IMR-90 (cell line): ENCODE measurements at regions not wholly inside any gene's neighbourhood (a gene's known extent, or its start where the extent isn't known, plus 50 kb on each side); places are given as distances from the start of the nearest gene placed in this dataset.

Source experiments
- ATAC-seq: fragments of 200-7000 bp; cut with Tn5 transposase; 2 replicates; pipeline ENCODE4 v1.9.1; 2020; ENCODE audit warnings: low read depth, mild to moderate bottlenecking, moderate library complexity
- BruUV-seq: library from RNA; stranded (reverse); fragments of 400-500 nt; replicated peaks from 2 replicates; lab custom pipeline; 2021; lab: Mats Ljungman, UMichigan
- CTCF ChIA-PET: fragments of 300-600 bp; formaldehyde crosslinking; extraction: SDS; loops from one replicate; lab custom pipeline; 2021; ENCODE audit warnings: antibody characterized with exemption; lab: Yijun Ruan, JAX
- POLR2A ChIA-PET: fragments of 300-600 bp; sonication (Branson Sonifier 250); formaldehyde crosslinking; loops from one replicate; lab custom pipeline; 2022; ENCODE audit warnings: antibody characterized with exemption; ENCODE audit not compliant: unreplicated experiment; lab: Charles Lee
- DNase-seq: peaks from one replicate; pipeline ENCODE4 v3.0.0; 2013
- H2AFZ ChIP-seq: replicated peaks from 2 replicates; pipeline ENCODE3; 2013; ENCODE audit warnings: low read length, mild to moderate bottlenecking; ENCODE audit not compliant: poor library complexity
- H2AK5ac ChIP-seq: 2 replicates; pipeline ENCODE4 v1.6.1; 2013; ENCODE audit warnings: low read depth, low read length, inconsistent platforms
- H2AK9ac ChIP-seq: replicated peaks from 2 replicates; pipeline ENCODE3; 2013; ENCODE audit warnings: mild to moderate bottlenecking, low read depth, low read length, moderate library complexity; ENCODE audit not compliant: poor library complexity
- H2BK120ac ChIP-seq: 2 replicates; pipeline ENCODE4 v1.6.1; 2013; ENCODE audit warnings: low read depth, low read length, inconsistent platforms
- H2BK15ac ChIP-seq: 3 replicates; pipeline ENCODE4 v1.6.1; 2013; ENCODE audit warnings: low read depth, low read length, inconsistent platforms
- H2BK20ac ChIP-seq: 2 replicates; pipeline ENCODE4 v1.6.1; 2013; ENCODE audit warnings: low read depth, mild to moderate bottlenecking, inconsistent platforms, low read length, moderate library complexity
- H2BK5ac ChIP-seq: 2 replicates; pipeline ENCODE4 v1.6.1; 2013; ENCODE audit warnings: mild to moderate bottlenecking, low read depth, low read length, inconsistent platforms; ENCODE audit not compliant: poor library complexity, severe bottlenecking
- H3K14ac ChIP-seq: replicated peaks from 2 replicates; pipeline ENCODE4 v1.6.1; 2013; ENCODE audit warnings: low read depth, low read length, inconsistent platforms
- H3K18ac ChIP-seq: 2 replicates; pipeline ENCODE4 v1.6.1; 2013; ENCODE audit warnings: low read depth, low read length, control low read depth
- H3K23ac ChIP-seq: 2 replicates; pipeline ENCODE4 v1.6.1; 2013; ENCODE audit warnings: low read depth, low read length, inconsistent platforms
- H3K27ac ChIP-seq: 2 replicates; pipeline ENCODE4 v1.5.1; 2013; ENCODE audit warnings: mild to moderate bottlenecking, control low read depth, low read length; ENCODE audit not compliant: insufficient read depth
- H3K27me3 ChIP-seq: 2 replicates; pipeline ENCODE4 v1.6.1; 2013; ENCODE audit warnings: low read length; ENCODE audit not compliant: control insufficient read depth, insufficient read depth
- H3K36me3 ChIP-seq: 2 replicates; pipeline ENCODE4 v1.6.1; 2013; ENCODE audit warnings: low read length, mixed read lengths; ENCODE audit not compliant: control insufficient read depth, insufficient read depth
- H3K4ac ChIP-seq: 2 replicates; pipeline ENCODE4 v1.6.1; 2013; ENCODE audit warnings: low read depth, low read length, inconsistent platforms
- H3K4me1 ChIP-seq: 2 replicates; pipeline ENCODE4 v1.6.1; 2013; ENCODE audit warnings: low read length, mixed read lengths; ENCODE audit not compliant: control insufficient read depth, insufficient read depth
- H3K4me2 ChIP-seq: 2 replicates; pipeline ENCODE4 v1.6.1; 2013; ENCODE audit warnings: low read depth, mild to moderate bottlenecking, control low read depth, low read length, moderate library complexity
- H3K4me3 ChIP-seq: 2 replicates; pipeline ENCODE4 v1.5.1; 2013; ENCODE audit warnings: low read depth, mild to moderate bottlenecking, control low read depth, low read length, moderate library complexity; ENCODE audit not compliant: insufficient read depth
- H3K56ac ChIP-seq: 2 replicates; pipeline ENCODE4 v1.6.1; 2013; ENCODE audit warnings: low read length, inconsistent platforms; ENCODE audit not compliant: insufficient read depth; ENCODE audit errors: extremely low read depth
- H3K79me1 ChIP-seq, 2 experiments: 2 replicates each; pipeline ENCODE4 v1.6.1; 2013; ENCODE audit warnings: low read length in 2 of 2, inconsistent platforms in 1 of 2, low read depth in 1 of 2
- H3K9ac ChIP-seq: 2 replicates; pipeline ENCODE4 v1.6.1; 2013; ENCODE audit warnings: low read depth, low read length, control low read depth
- H3K9me1 ChIP-seq: 2 replicates; pipeline ENCODE4 v1.6.1; 2013; ENCODE audit warnings: low read length, inconsistent platforms; ENCODE audit not compliant: insufficient read depth
- H3K9me3 ChIP-seq: 2 replicates; pipeline ENCODE4 v1.6.1; 2013; ENCODE audit warnings: low read length; ENCODE audit not compliant: control insufficient read depth, insufficient read depth
- H4K20me1 ChIP-seq: 2 replicates; pipeline ENCODE4 v1.6.1; 2013; ENCODE audit warnings: low read length, inconsistent platforms; ENCODE audit not compliant: insufficient read depth
- H4K5ac ChIP-seq: 2 replicates; pipeline ENCODE4 v1.6.1; 2013; ENCODE audit warnings: mild to moderate bottlenecking, low read depth, low read length, control low read depth
- H4K8ac ChIP-seq, 2 experiments: 2 replicates each; pipeline ENCODE4 v1.6.1; 2013; ENCODE audit warnings: low read depth in 2 of 2, low read length in 2 of 2, control low read depth in 1 of 2, inconsistent platforms in 1 of 2
- H4K91ac ChIP-seq: 2 replicates; pipeline ENCODE4 v1.6.1; 2013; ENCODE audit warnings: low read depth, low read length, inconsistent platforms; ENCODE audit not compliant: insufficient read depth
- BHLHE40 ChIP-seq: fragments of 150-350 bp; IDR thresholded peaks from 2 replicates; pipeline ENCODE4 v1.6.1; 2016; ENCODE audit warnings: mild to moderate bottlenecking, low read depth, low read length
- CEBPB ChIP-seq: IDR thresholded peaks from 2 replicates; pipeline ENCODE4 v1.6.1; 2012; ENCODE audit warnings: low read depth, low read length, improper control_type of control experiment
- CHD1 ChIP-seq: IDR thresholded peaks from 2 replicates; pipeline ENCODE4 v1.6.1; 2012; ENCODE audit warnings: low read depth, low read length, improper control_type of control experiment
- FOS ChIP-seq: fragments of 150-350 bp; IDR thresholded peaks from 2 replicates; pipeline ENCODE4 v1.6.1; 2016; ENCODE audit warnings: low read depth, low read length
- MAFK ChIP-seq: IDR thresholded peaks from 2 replicates; pipeline ENCODE4 v1.6.1; 2012; ENCODE audit warnings: low read depth, low read length, improper control_type of control experiment
- MAZ ChIP-seq: IDR thresholded peaks from 2 replicates; pipeline ENCODE4 v1.6.1; 2012; ENCODE audit warnings: low read depth, mild to moderate bottlenecking, low read length, improper control_type of control experiment, moderate library complexity, borderline replicate concordance
- MXI1 ChIP-seq: IDR thresholded peaks from 2 replicates; pipeline ENCODE4 v1.6.1; 2012; ENCODE audit warnings: low read depth, mild to moderate bottlenecking, low read length, moderate library complexity, borderline replicate concordance
- NFE2L2 ChIP-seq: fragments of 150-350 bp; IDR thresholded peaks from 2 replicates; pipeline ENCODE4 v1.6.1; 2016; ENCODE audit warnings: low read depth, mild to moderate bottlenecking, low read length
- POLR2A ChIP-seq: IDR thresholded peaks from 2 replicates; pipeline ENCODE4 v1.6.1; 2012; ENCODE audit warnings: mild to moderate bottlenecking, low read depth, low read length
- RAD21 ChIP-seq: IDR thresholded peaks from 2 replicates; pipeline ENCODE4 v1.6.1; 2012; ENCODE audit warnings: low read length, improper control_type of control experiment
- RCOR1 ChIP-seq: IDR thresholded peaks from 2 replicates; pipeline ENCODE4 v1.6.1; 2012; ENCODE audit warnings: mild to moderate bottlenecking, low read length, improper control_type of control experiment; ENCODE audit not compliant: insufficient replicate concordance
- RFX5 ChIP-seq: IDR thresholded peaks from 2 replicates; pipeline ENCODE4 v1.8.0; 2012; ENCODE audit warnings: low read depth, mild to moderate bottlenecking, low read length, moderate library complexity
- SMC3 ChIP-seq: fragments of 150-350 bp; IDR thresholded peaks from 2 replicates; pipeline ENCODE4 v1.6.1; 2016; ENCODE audit warnings: low read depth, mild to moderate bottlenecking, antibody characterized with exemption, low read length, moderate library complexity
- USF2 ChIP-seq: fragments of 150-350 bp; IDR thresholded peaks from 2 replicates; pipeline ENCODE4 v1.6.1; 2017; ENCODE audit warnings: mild to moderate bottlenecking, antibody characterized with exemption, low read length, low read depth
- WGBS, 2 experiments: methylation state at CpG; one replicate each; pipeline versions ENCODE4 v1.1.5 to v1.1.7; 2013; ENCODE audit warnings: missing lambda C conversion rate in 2 of 2; ENCODE audit not compliant: insufficient read length in 1 of 2; ENCODE audit errors: extremely low coverage in 2 of 2; 5-methylcytosine and 5-hydroxymethylcytosine counted together
- dilution Hi-C: fragments of 300-500 bp; cut with HindIII; formaldehyde crosslinking; loops from one replicate; pipeline ENCODE4 v1.14.3; 2018; ENCODE audit warnings: low sequenced_read_pairs; ENCODE audit not compliant: unreplicated experiment
- in situ Hi-C: fragments of 300-500 bp; cut with MboI; formaldehyde crosslinking; loops from 3 replicates; pipeline ENCODE4 v1.14.3; 2019; ENCODE audit warnings: low sequenced_read_pairs, inconsistent platforms, mixed read lengths
- intact Hi-C: fragments of 100-400 bp; cut with micrococcal nuclease; formaldehyde crosslinking; loops from 2 replicates; pipeline ENCODE4 v1.10.0; 2022
- TF ChIP-seq, protein P1 (sequence below): fragments of 150-350 bp; IDR thresholded peaks from 2 replicates; pipeline ENCODE4 v1.6.1; 2016; ENCODE audit warnings: low read depth, mild to moderate bottlenecking, low read length, moderate library complexity, borderline replicate concordance
- TF ChIP-seq, protein P2 (sequence below): conservative IDR thresholded peaks from 2 replicates; pipeline ENCODE4 v1.5.1; 2012; ENCODE audit warnings: mild to moderate bottlenecking, low read depth, low read length, improper control_type of control experiment

DNA sequence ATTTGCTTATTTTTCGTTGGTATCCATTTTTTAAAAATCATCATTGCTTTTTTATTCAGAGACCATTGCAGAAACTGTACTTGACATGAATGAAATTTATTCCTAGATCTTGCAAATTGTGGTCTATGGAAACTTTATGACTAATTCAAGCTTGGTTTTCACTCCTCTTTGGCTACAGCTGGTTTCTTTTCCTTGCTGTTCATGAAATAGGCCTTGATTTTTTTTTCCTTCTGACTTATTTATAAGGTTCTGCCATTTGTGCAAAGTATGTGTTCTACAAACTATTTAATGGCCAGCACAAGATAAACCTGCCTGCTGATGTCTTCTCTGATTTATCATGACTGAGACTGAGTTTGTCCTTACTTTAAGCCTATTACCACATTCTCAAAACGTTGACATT is 764.0 kb upstream of the SLITRK5 start:
- ChIA-PET CTCF (no interaction called here), POLR2A (interaction anchor here (0.6 kb wide), 1 partner anchor 351 kb away, joined by 3 read pairs; no protein-coding TSS in a partner anchor)
- Histone ChIP-seq H2BK5ac (no peak overlapping the region), H4K91ac (no peak overlapping the region), H3K14ac (no peak overlapping the region), H3K9me1 (no peaks in the 10 kb centered on the region), H3K4me3 (no peak overlapping the region), H3K18ac (no peak overlapping the region), H2BK20ac (no peak overlapping the region), H2AFZ (no peak overlapping the region), H4K20me1 (no peaks in the 10 kb centered on the region), H3K23ac (no peak overlapping the region), H3K9me3 (no peaks in the 10 kb centered on the region), H3K36me3 (no peaks in the 10 kb centered on the region), H4K5ac (no peak overlapping the region), H4K8ac (no peak overlapping the region), H3K9ac (no peak overlapping the region), H2BK15ac (no peak overlapping the region), H3K79me1 (no peaks in the 10 kb centered on the region), H2AK9ac (no peak overlapping the region), H3K4me1 (0 out of 2 replicates have a peak, but pooled peaks cover 2% of the 10 kb centered on the region), H2AK5ac (no peak overlapping the region), H3K4me2 (no peak overlapping the region), H3K4ac (no peak overlapping the region), H3K27me3 (no peaks in the 10 kb centered on the region), H2BK120ac (no peak overlapping the region), H3K27ac (no peak overlapping the region), H3K56ac (no peak overlapping the region)
- intact Hi-C loops (no loop called here), in situ Hi-C loops (no loop called here), dilution Hi-C loops (no loop called here)
- no TSS peak for BruUV-seq
- no CpG with 5 or more reads among the region's 2 CpGs for WGBS, 2 experiments
- TF ChIP-seq POLR2A (no peak), CEBPB (no peak), MAZ (no peak), SMC3 (no peak), RCOR1 (no peak), BHLHE40 (no peak), MXI1 (no peak), RAD21 (no peak), RFX5 (no peak), NFE2L2 (no peak), FOS (no peak), CHD1 (no peak), MAFK (no peak), USF2 (no peak)
- TF ChIP-seq, protein P1, sequence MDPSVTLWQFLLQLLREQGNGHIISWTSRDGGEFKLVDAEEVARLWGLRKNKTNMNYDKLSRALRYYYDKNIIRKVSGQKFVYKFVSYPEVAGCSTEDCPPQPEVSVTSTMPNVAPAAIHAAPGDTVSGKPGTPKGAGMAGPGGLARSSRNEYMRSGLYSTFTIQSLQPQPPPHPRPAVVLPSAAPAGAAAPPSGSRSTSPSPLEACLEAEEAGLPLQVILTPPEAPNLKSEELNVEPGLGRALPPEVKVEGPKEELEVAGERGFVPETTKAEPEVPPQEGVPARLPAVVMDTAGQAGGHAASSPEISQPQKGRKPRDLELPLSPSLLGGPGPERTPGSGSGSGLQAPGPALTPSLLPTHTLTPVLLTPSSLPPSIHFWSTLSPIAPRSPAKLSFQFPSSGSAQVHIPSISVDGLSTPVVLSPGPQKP, result no peak
- TF ChIP-seq, protein P2, sequence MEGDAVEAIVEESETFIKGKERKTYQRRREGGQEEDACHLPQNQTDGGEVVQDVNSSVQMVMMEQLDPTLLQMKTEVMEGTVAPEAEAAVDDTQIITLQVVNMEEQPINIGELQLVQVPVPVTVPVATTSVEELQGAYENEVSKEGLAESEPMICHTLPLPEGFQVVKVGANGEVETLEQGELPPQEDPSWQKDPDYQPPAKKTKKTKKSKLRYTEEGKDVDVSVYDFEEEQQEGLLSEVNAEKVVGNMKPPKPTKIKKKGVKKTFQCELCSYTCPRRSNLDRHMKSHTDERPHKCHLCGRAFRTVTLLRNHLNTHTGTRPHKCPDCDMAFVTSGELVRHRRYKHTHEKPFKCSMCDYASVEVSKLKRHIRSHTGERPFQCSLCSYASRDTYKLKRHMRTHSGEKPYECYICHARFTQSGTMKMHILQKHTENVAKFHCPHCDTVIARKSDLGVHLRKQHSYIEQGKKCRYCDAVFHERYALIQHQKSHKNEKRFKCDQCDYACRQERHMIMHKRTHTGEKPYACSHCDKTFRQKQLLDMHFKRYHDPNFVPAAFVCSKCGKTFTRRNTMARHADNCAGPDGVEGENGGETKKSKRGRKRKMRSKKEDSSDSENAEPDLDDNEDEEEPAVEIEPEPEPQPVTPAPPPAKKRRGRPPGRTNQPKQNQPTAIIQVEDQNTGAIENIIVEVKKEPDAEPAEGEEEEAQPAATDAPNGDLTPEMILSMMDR, result no peak
- DNase-seq (peak; percentile 58), ATAC-seq (no peak; the same call in none of the 2 replicates)
